HCT116 (cell line): ENCODE measurements at regions not wholly inside any gene's neighbourhood (a gene's known extent, or its start where the extent isn't known, plus 50 kb on each side); places are given as distances from the start of the nearest gene placed in this dataset.
A peak's percentile ranks its signal among the peaks of the same experiment; 100 is the strongest.

Experiments used
- ATAC-seq: fragments of 200-7000 bp; cut with Tn5 transposase; 2 replicates; pipeline ENCODE4 v1.9.1; 2020; ENCODE audit warnings: mild to moderate bottlenecking, moderate library complexity
- BruUV-seq: library from RNA; stranded (reverse); fragments of 400-500 nt; replicated peaks from 2 replicates; lab custom pipeline; 2021; lab: Mats Ljungman, UMichigan
- CTCF ChIA-PET: fragments of 300-600 bp; sonication (Branson Sonifier 250); formaldehyde crosslinking; loops from one replicate; lab custom pipeline; 2021; ENCODE audit warnings: antibody characterized with exemption; lab: Charles Lee
- POLR2A ChIA-PET: fragments of 300-600, 350-600 bp; sonication (Branson Sonifier 250); formaldehyde crosslinking; loops from one replicate; lab custom pipeline; 2021; ENCODE audit warnings: antibody characterized with exemption; lab: Charles Lee
- RAD21 ChIA-PET, 2 experiments: fragments of 300-600 bp; sonication (Branson Sonifier 250); formaldehyde crosslinking; loops; one replicate each; lab custom pipeline; 2023; ENCODE audit warnings: low total read pairs in 2 of 2; ENCODE audit not compliant: uncharacterized antibody in 2 of 2, unreplicated experiment in 2 of 2, low non-redundant PET in 1 of 2; lab: Charles Lee
- DNase-seq: peaks from one replicate; pipeline ENCODE4 v3.0.0-alpha.2; 2010; ENCODE audit warnings: low read depth, low spot score
- H2AFZ ChIP-seq: fragments of 200-600 bp; shearing (Covaris generic), sonication (generic); 2 replicates; pipeline ENCODE4 v1.6.1; 2017; ENCODE audit warnings: low read depth, mixed run types, mixed read lengths, antibody characterized with exemption, low read length; ENCODE audit not compliant: poor library complexity, severe bottlenecking
- H3K27ac ChIP-seq: 2 replicates; pipeline ENCODE4 v1.5.1; 2012; ENCODE audit warnings: low read depth, low read length
- H3K27me3 ChIP-seq: fragments of 200-600 bp; sonication (generic); 2 replicates; pipeline ENCODE4 v1.6.1; 2016; ENCODE audit warnings: mixed run types, low read length, mixed read lengths; ENCODE audit not compliant: insufficient read depth
- H3K36me3 ChIP-seq, 2 experiments: fragments of 200-500 bp in 1 of 2; fragments of 200-600 bp in 1 of 2; sonication (Bioruptor generic) in 1 of 2; sonication (generic) in 1 of 2; 2 replicates each; pipeline versions ENCODE4 v1.5.1 to v1.6.1; 2014 to 2016; ENCODE audit warnings: low read length in 2 of 2, inconsistent platforms in 1 of 2, mixed read lengths in 1 of 2, mixed run types in 1 of 2; ENCODE audit not compliant: insufficient read depth in 2 of 2, control insufficient read depth in 1 of 2
- H3K4me1 ChIP-seq, 2 experiments: fragments of 200-600 bp in 1 of 2; sonication (generic) in 1 of 2; 2 replicates each; pipeline versions ENCODE4 v1.5.1 to v1.6.1; 2012 to 2017; ENCODE audit warnings: low read length in 2 of 2, inconsistent platforms in 1 of 2, mild to moderate bottlenecking in 1 of 2, mixed read lengths in 1 of 2, mixed run types in 1 of 2, moderate library complexity in 1 of 2; ENCODE audit not compliant: insufficient read depth in 2 of 2, control insufficient read depth in 1 of 2
- H3K4me2 ChIP-seq: fragments of 200-600 bp; sonication (generic); 2 replicates; pipeline ENCODE4 v1.6.1; 2017; ENCODE audit warnings: mixed run types, low read length, mixed read lengths
- H3K4me3 ChIP-seq, 2 experiments: fragments of 200-600 bp in 1 of 2; sonication (generic) in 1 of 2; replicated peaks in 1 of 2; 2 replicates each; pipeline ENCODE4 v1.5.1; 2011 to 2016; ENCODE audit warnings: low read length in 2 of 2, control low read depth in 1 of 2, low read depth in 1 of 2, mild to moderate bottlenecking in 1 of 2, mixed read lengths in 1 of 2, mixed run types in 1 of 2
- H3K79me2 ChIP-seq: fragments of 200-600 bp; sonication (generic); 2 replicates; pipeline ENCODE4 v1.6.1; 2017; ENCODE audit warnings: mild to moderate bottlenecking, mixed run types, low read length, moderate library complexity, mixed read lengths; ENCODE audit not compliant: insufficient read depth
- H3K9ac ChIP-seq: fragments of 200-600 bp; sonication (generic); 2 replicates; pipeline ENCODE4 v1.6.1; 2016; ENCODE audit warnings: low read length, mixed read lengths
- H3K9me2 ChIP-seq: fragments of 200-600 bp; sonication (generic), shearing (Covaris generic); 2 replicates; pipeline ENCODE4 v1.6.1; 2017; ENCODE audit warnings: mixed run types, mild to moderate bottlenecking, moderate library complexity; ENCODE audit not compliant: insufficient read depth
- H3K9me3 ChIP-seq, 2 experiments: fragments of 200-500 bp in 1 of 2; fragments of 200-600 bp in 1 of 2; sonication (Bioruptor generic) in 1 of 2; sonication (generic) in 1 of 2; 2 replicates each; pipeline ENCODE4 v1.6.1; 2014 to 2017; ENCODE audit warnings: low read length in 2 of 2, mixed read lengths in 2 of 2, inconsistent platforms in 1 of 2, low read depth in 1 of 2, mild to moderate bottlenecking in 1 of 2, mixed run types in 1 of 2, moderate library complexity in 1 of 2; ENCODE audit not compliant: control insufficient read depth in 1 of 2, insufficient read depth in 1 of 2
- H4K20me1 ChIP-seq: fragments of 200-600 bp; sonication (generic), shearing (Covaris generic); 2 replicates; pipeline ENCODE4 v1.6.1; 2017; ENCODE audit warnings: mixed run types, mild to moderate bottlenecking, moderate library complexity; ENCODE audit not compliant: insufficient read depth
- ATF3 ChIP-seq: IDR thresholded peaks from 2 replicates; pipeline ENCODE4 v1.6.1; 2012
- CBX3 ChIP-seq: IDR thresholded peaks from 2 replicates; pipeline ENCODE4 v1.6.1; 2012; ENCODE audit warnings: low read depth
- CEBPB ChIP-seq: IDR thresholded peaks from 2 replicates; pipeline ENCODE4 v1.6.1; 2012; ENCODE audit warnings: low read depth
- CTCF ChIP-seq, 3 experiments: fragments of 200-600 bp in 1 of 3; sonication (generic) in 1 of 3; IDR thresholded peaks in 2 of 3; conservative IDR thresholded peaks in 1 of 3; 2 replicates each; pipeline ENCODE4 v1.5.1; 2012 to 2017; ENCODE audit warnings: low read depth in 2 of 3, low read length in 2 of 3, antibody characterized with exemption in 1 of 3, borderline replicate concordance in 1 of 3, control low read depth in 1 of 3, mild to moderate bottlenecking in 1 of 3, mixed read lengths in 1 of 3, mixed run types in 1 of 3, moderate library complexity in 1 of 3; ENCODE audit not compliant: insufficient read depth in 1 of 3
- EGR1 ChIP-seq: IDR thresholded peaks from 2 replicates; pipeline ENCODE4 v1.6.1; 2012; ENCODE audit warnings: low read depth
- ELF1 ChIP-seq: IDR thresholded peaks from 2 replicates; pipeline ENCODE4 v1.6.1; 2012; ENCODE audit warnings: low read depth, borderline replicate concordance
- EZH2 ChIP-seq: fragments of 200-600 bp; sonication (generic); IDR thresholded peaks from 2 replicates; pipeline ENCODE4 v1.6.1; 2017; ENCODE audit warnings: antibody characterized with exemption, mixed run types
- EZH2phosphoT487 ChIP-seq: fragments of 200-600 bp; IDR thresholded peaks from 2 replicates; pipeline ENCODE4 v1.6.1; 2018; ENCODE audit warnings: antibody characterized with exemption, borderline replicate concordance
- FOSL1 ChIP-seq: IDR thresholded peaks from 2 replicates; pipeline ENCODE4 v1.6.1; 2012; ENCODE audit warnings: low read depth
- JUND ChIP-seq: IDR thresholded peaks from 2 replicates; pipeline ENCODE4 v1.6.1; 2012
- MAX ChIP-seq: IDR thresholded peaks from 2 replicates; pipeline ENCODE4 v1.6.1; 2012
- POLR2A ChIP-seq: IDR thresholded peaks from 2 replicates; pipeline ENCODE4 v1.7.0; 2011; ENCODE audit warnings: borderline replicate concordance; ENCODE audit not compliant: insufficient read depth, insufficient read length; ENCODE audit errors: extremely low read depth
- POLR2AphosphoS5 ChIP-seq: IDR thresholded peaks from 2 replicates; pipeline ENCODE4 v1.6.1; 2011; ENCODE audit warnings: mild to moderate bottlenecking, low read depth, low read length, moderate library complexity
- RAD21 ChIP-seq: IDR thresholded peaks from 2 replicates; pipeline ENCODE4 v1.6.1; 2012; ENCODE audit warnings: low read depth, mild to moderate bottlenecking
- REST ChIP-seq: IDR thresholded peaks from 2 replicates; pipeline ENCODE4 v1.6.1; 2012; ENCODE audit warnings: low read depth
- SIN3A ChIP-seq: IDR thresholded peaks from 2 replicates; pipeline ENCODE4 v1.6.1; 2012; ENCODE audit warnings: low read depth
- SP1 ChIP-seq: IDR thresholded peaks from 2 replicates; pipeline ENCODE4 v1.6.1; 2012; ENCODE audit warnings: low read depth
- SRF ChIP-seq: IDR thresholded peaks from 2 replicates; pipeline ENCODE4 v1.6.1; 2012; ENCODE audit warnings: low read depth
- TCF7L2 ChIP-seq: IDR thresholded peaks from 2 replicates; pipeline ENCODE4 v1.7.0; 2011; ENCODE audit warnings: borderline replicate concordance, inconsistent platforms; ENCODE audit not compliant: insufficient read depth, insufficient read length; ENCODE audit errors: extremely low read depth
- YY1 ChIP-seq: IDR thresholded peaks from 2 replicates; pipeline ENCODE4 v1.6.1; 2011; ENCODE audit warnings: low read length, low read depth, moderate library complexity, mild to moderate bottlenecking; ENCODE audit not compliant: insufficient replicate concordance; ENCODE audit errors: extremely low read depth
- ZFX ChIP-seq: fragments of 450-650 bp; IDR thresholded peaks from 2 replicates; pipeline ENCODE4 v1.6.1; 2017
- ZNF274 ChIP-seq: fragments of 200-500 bp; sonication (Bioruptor generic); IDR thresholded peaks from 2 replicates; pipeline ENCODE4 v1.6.1; 2014; ENCODE audit warnings: mild to moderate bottlenecking, low read depth, low read length, inconsistent platforms
- intact Hi-C: fragments of 100-400 bp; cut with micrococcal nuclease; formaldehyde crosslinking; loops from 2 replicates; pipeline ENCODE4 v1.10.0; 2022

- Histone ChIP-seq H3K9ac (no peak overlapping the region), H3K79me2 (no peaks in the 10 kb centered on the region), H3K4me2 (peak overlapping the region; percentile 45), H4K20me1 (no peaks in the 10 kb centered on the region), H3K9me3 (no peaks in the 10 kb centered on the region), H3K4me1 (peaks cover 0 to 21% of the 10 kb centered on the region in 2 experiments; a peak in 2 of 4 replicates), H3K27ac (peak overlapping the region; percentile 7; the same call in 1 of the 2 replicates), H3K4me3 (no peak overlapping the region; a peak in 1 of 4 replicates), H2AFZ (no peak overlapping the region), H3K9me2 (no peaks in the 10 kb centered on the region), H3K27me3 (no peaks in the 10 kb centered on the region), H3K36me3 (no peaks in the 10 kb centered on the region)
- DNase-seq (peak; percentile 86), ATAC-seq (peak; percentile 76)
- POLR2A ChIA-PET = no interaction called here
- CTCF ChIA-PET = interaction anchor here (0.5 kb wide), 1 partner anchor 83 kb away, joined by 3 read pairs; no protein-coding TSS in a partner anchor
- intact Hi-C loops = no loop called here
- BruUV-seq = no TSS peak
- TF ChIP-seq POLR2A = no peak
- no peak for TF ChIP-seq YY1
- peak; percentile 72 for TF ChIP-seq CEBPB
- no peak for TF ChIP-seq ELF1
- no peak for TF ChIP-seq SIN3A
- TF ChIP-seq SRF = peak; percentile 99
- peak; percentile 81 for TF ChIP-seq EGR1
- no peak for TF ChIP-seq ZFX
- TF ChIP-seq FOSL1 = peak; percentile 87
- no peak for TF ChIP-seq EZH2
- TF ChIP-seq POLR2AphosphoS5 = no peak
- TF ChIP-seq JUND = peak; percentile 78
- TF ChIP-seq EZH2phosphoT487 = no peak
- TF ChIP-seq ZNF274 = no peak
- TF ChIP-seq TCF7L2 = no peak
- no peak for TF ChIP-seq ATF3
- peak; percentile 9; the same call in 1 of the 2 replicates for TF ChIP-seq RAD21
- peak; percentile 53; the same call in 1 of the 2 replicates for TF ChIP-seq MAX
- peak; percentile 88 for TF ChIP-seq SP1
- no peak for TF ChIP-seq REST
- TF ChIP-seq CBX3 = peak; percentile 72
- no peak for TF ChIP-seq CTCF (IDR thresholded peaks at IDR 0.05 in 2 of 3, conservative IDR thresholded peaks at IDR 0.05 in 1 of 3; ENCODE audit: borderline replicate concordance in 1 of 3, insufficient read depth in 1 of 3, low read depth in 2 of 3, low read length in 2 of 3)
- RAD21 ChIA-PET = no interaction called here
Observed at GRCh38 chr4:154164931-154165839, 326.4 kb downstream of the DCHS2 start.
